T-cell (primary cell): ENCODE measurements at regions not wholly inside any gene's neighbourhood (a gene's known extent, or its start where the extent isn't known, plus 50 kb on each side); places are given as distances from the start of the nearest gene placed in this dataset.

Experiments used
- ATAC-seq, 4 experiments: fragments of 200-7000 bp in 3 of 4; fragments of 150-1000 bp in 1 of 4; cut with Tn5 transposase; replicated peaks in 1 of 4; 1 replicate in 3 of 4; 2 replicates in 1 of 4; pipeline ENCODE4 v1.10.0; 2021; ENCODE audit warnings: moderate library complexity in 3 of 4, mild to moderate bottlenecking in 2 of 4, moderate number of reproducible peaks in 1 of 4
- CTCF ChIA-PET, 2 donors: fragments of 300-600 bp; sonication (Branson Sonifier 250); formaldehyde crosslinking; loops; one replicate each; lab custom pipeline; 2022; ENCODE audit warnings: antibody characterized with exemption in 2 of 2; lab: Charles Lee
- POLR2A ChIA-PET, 2 donors: fragments of 300-600 bp; sonication (Branson Sonifier 250); formaldehyde crosslinking; loops; one replicate each; lab custom pipeline; 2022; ENCODE audit warnings: antibody characterized with exemption in 2 of 2; lab: Charles Lee
- DNase-seq, 35 experiments: peaks; one replicate each; pipeline versions ENCODE4 v3.0.0 to v3.0.0-alpha.2; 2013 to 2023
- H3K27ac ChIP-seq: one replicate; pipeline ENCODE4 v1.5.1; 2013; ENCODE audit warnings: low read length
- H3K27me3 ChIP-seq, 2 experiments: replicated peaks in 1 of 2; 1 replicate in 1 of 2; 2 replicates in 1 of 2; pipeline versions ENCODE4 v1.6.1 to v1.7.0; 2013; ENCODE audit warnings: low read length in 1 of 2, mixed read lengths in 1 of 2; ENCODE audit not compliant: control insufficient read depth in 2 of 2, insufficient read depth in 2 of 2; ENCODE audit errors: extremely low read depth in 1 of 2
- H3K36me3 ChIP-seq, 2 donors: 1 replicate in 1 of 2; 2 replicates in 1 of 2; pipeline versions ENCODE4 v1.6.1 to v1.7.0; 2013; ENCODE audit warnings: low read length in 1 of 2; ENCODE audit not compliant: control insufficient read depth in 2 of 2, insufficient read depth in 1 of 2; ENCODE audit errors: extremely low read depth in 1 of 2
- H3K4me1 ChIP-seq, 2 experiments: 1 replicate in 1 of 2; 2 replicates in 1 of 2; pipeline versions ENCODE4 v1.6.1 to v1.7.0; 2013; ENCODE audit warnings: low read length in 2 of 2, mixed read lengths in 1 of 2; ENCODE audit not compliant: insufficient read depth in 2 of 2, control insufficient read depth in 1 of 2; ENCODE audit errors: extremely low read depth in 1 of 2
- H3K4me3 ChIP-seq, 2 donors: 1 replicate in 1 of 2; 2 replicates in 1 of 2; pipeline versions ENCODE4 v1.5.1 to v1.7.0; 2013; ENCODE audit warnings: mild to moderate bottlenecking in 2 of 2, low read length in 1 of 2, moderate library complexity in 1 of 2; ENCODE audit not compliant: control insufficient read depth in 1 of 2; ENCODE audit errors: extremely low read depth in 1 of 2
- H3K9me3 ChIP-seq: 2 replicates; pipeline ENCODE4 v1.7.0; 2013
- H3K27ac Mint-ChIP-seq, 2 donors: one replicate each; pipeline ENCODE4 v1.8.0; 2020 to 2021; ENCODE audit warnings: mild to moderate bottlenecking in 2 of 2, mixed read lengths in 2 of 2
- H3K27me3 Mint-ChIP-seq, 2 donors: one replicate each; pipeline ENCODE4 v1.8.0; 2021 to 2022; ENCODE audit warnings: mixed read lengths in 2 of 2
- H3K36me3 Mint-ChIP-seq: one replicate; pipeline ENCODE4 v1.8.0; 2021; ENCODE audit warnings: mixed read lengths
- H3K4me1 Mint-ChIP-seq, 3 donors: one replicate each; pipeline ENCODE4 v1.8.0; 2020 to 2022; ENCODE audit warnings: mixed read lengths in 3 of 3, mild to moderate bottlenecking in 1 of 3
- H3K4me3 Mint-ChIP-seq, 3 donors: one replicate each; pipeline ENCODE4 v1.8.0; 2020 to 2022; ENCODE audit warnings: mild to moderate bottlenecking in 3 of 3, mixed read lengths in 3 of 3, moderate library complexity in 3 of 3
- H3K9me3 Mint-ChIP-seq, 3 donors: one replicate each; pipeline ENCODE4 v1.8.0; 2020 to 2022; ENCODE audit warnings: mixed read lengths in 3 of 3
- WGBS: methylation state at CpG from one replicate; pipeline ENCODE4 v1.1.5; 2013; ENCODE audit warnings: missing lambda C conversion rate; ENCODE audit not compliant: insufficient coverage; 5-methylcytosine and 5-hydroxymethylcytosine counted together

DNA sequence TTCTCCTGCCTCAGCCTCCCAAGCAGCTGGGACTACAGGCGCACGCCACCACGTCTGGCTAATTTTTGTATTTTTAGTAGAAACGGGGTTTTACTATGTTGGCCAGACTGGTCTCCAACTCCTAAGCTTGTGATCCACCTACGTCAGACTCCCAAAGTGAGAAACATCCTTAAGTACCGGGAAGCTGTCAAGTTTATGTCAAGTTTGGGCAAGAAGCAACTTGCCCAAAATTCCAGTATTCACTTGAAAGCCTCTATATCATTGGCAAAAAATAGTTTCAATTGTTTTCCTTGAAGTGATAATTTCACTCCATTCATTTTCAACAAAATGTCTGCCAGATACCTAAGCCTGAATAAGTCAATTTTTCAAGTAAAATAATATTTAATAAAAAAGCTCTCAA lies 370.0 kb downstream of the FBXO8 start:
- ChIA-PET POLR2A (no interaction called here), CTCF (no interaction called here)
- Histone ChIP-seq H3K4me3 (no peak overlapping the region), H3K36me3 (no peaks in the 10 kb centered on the region), H3K27me3 (no peaks in the 10 kb centered on the region), H3K4me1 (no peaks in the 10 kb centered on the region), H3K9me3 (no peaks in the 10 kb centered on the region), H3K27ac (no peak overlapping the region)
- Mint-ChIP-seq H3K4me1 (no peaks in the 10 kb centered on the region), H3K27me3 (no peaks in the 10 kb centered on the region), H3K4me3 (no peak overlapping the region), H3K27ac (no peak overlapping the region), H3K9me3 (no peaks in the 10 kb centered on the region), H3K36me3 (no peaks in the 10 kb centered on the region)
- 80% methylated on average over 3 of the region's 6 CpGs for WGBS
- no peak for ATAC-seq
- DNase-seq, result no peak

DNA sequence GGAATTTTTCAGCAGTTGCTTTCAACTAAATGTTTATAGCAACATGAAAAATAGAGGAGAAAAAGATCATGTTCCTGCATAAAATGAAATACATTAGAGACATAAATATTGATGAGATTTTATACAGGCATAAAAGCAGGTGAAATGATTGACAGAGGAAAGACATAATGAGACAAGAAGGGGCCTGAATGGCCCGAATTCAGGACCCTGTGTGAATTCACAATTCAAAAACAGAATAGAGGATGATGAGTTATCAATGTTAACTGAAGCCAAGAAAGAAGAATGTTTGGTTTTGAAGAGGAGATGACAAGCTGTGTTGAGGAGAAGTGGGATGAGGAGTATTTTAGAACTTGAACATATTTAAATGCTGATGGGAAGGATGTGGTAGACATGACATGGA lies 371.1 kb downstream of the FBXO8 start:
- no peaks in the 10 kb centered on the region for H3K36me3 Mint-ChIP-seq
- POLR2A ChIA-PET, result no interaction called here

DNA sequence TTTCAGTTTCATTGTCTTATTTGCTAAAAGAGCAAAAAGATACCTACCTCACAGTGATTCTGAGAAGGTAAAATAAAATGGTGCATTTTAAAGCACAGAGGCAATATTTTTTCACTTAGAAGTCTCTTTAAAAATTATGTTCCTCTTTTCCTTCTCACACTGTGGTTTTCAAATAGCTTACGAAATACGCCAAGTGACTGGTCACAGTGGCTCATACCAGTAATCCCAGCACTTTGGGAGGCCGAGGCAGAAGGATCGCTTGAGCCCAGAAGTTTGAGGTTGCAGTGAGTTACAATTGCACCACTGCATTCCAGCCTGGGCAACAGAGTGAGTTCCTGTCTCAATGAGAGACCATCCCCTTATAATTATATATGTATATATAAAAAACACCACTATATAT lies 372.6 kb downstream of the FBXO8 start:
- Mint-ChIP-seq H3K27me3 (no peaks in the 10 kb centered on the region), H3K4me3 (no peak overlapping the region), H3K27ac (no peak overlapping the region), H3K36me3 (no peaks in the 10 kb centered on the region), H3K9me3 (no peaks in the 10 kb centered on the region), H3K4me1 (no peaks in the 10 kb centered on the region)
- Histone ChIP-seq H3K36me3 (no peaks in the 10 kb centered on the region), H3K4me3 (no peak overlapping the region), H3K27me3 (no peaks in the 10 kb centered on the region), H3K4me1 (no peaks in the 10 kb centered on the region), H3K9me3 (no peaks in the 10 kb centered on the region), H3K27ac (no peak overlapping the region)
- DNase-seq (no peak), ATAC-seq (no peak)
- 100% methylated on average over 1 of the region's 4 CpGs for WGBS
- CTCF ChIA-PET, result no interaction called here
- POLR2A ChIA-PET, result no interaction called here

More for the DNA sequence above, 371.1 kb downstream of the FBXO8 start:
- Mint-ChIP-seq H3K27me3 (no peaks in the 10 kb centered on the region), H3K27ac (no peak overlapping the region), H3K4me3 (no peak overlapping the region), H3K4me1 (no peaks in the 10 kb centered on the region), H3K9me3 (no peaks in the 10 kb centered on the region)
- CTCF ChIA-PET, result no interaction called here
- WGBS, result 17% methylated on average over 1 of the region's 1 CpG
- Histone ChIP-seq H3K9me3 (no peaks in the 10 kb centered on the region), H3K27ac (no peak overlapping the region), H3K27me3 (no peaks in the 10 kb centered on the region), H3K36me3 (no peaks in the 10 kb centered on the region), H3K4me1 (no peaks in the 10 kb centered on the region), H3K4me3 (no peak overlapping the region)
- no peak for DNase-seq
- ATAC-seq, result no peak

DNA sequence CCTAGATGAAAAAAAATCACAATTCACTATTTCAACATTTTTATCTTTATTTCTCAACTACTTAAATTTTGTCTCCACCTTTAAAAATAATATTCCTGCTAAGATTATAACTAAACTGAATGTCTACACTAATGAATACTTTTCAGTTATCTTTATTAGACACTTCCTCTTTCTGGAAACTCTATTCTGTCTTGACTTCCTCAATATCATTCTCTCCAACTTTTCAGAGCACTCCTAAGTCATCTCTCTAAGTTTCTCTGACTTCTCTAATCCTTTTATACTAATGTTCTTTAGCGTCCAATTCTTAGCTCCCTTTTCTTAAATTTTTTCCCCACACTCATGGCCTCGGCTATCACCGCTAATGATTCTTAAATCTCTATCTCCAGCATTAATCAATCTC lies 374.2 kb downstream of the FBXO8 start:
- POLR2A ChIA-PET, result no interaction called here
- H3K27me3 Mint-ChIP-seq, result no peaks in the 10 kb centered on the region
- H3K36me3 Mint-ChIP-seq, result no peaks in the 10 kb centered on the region
- H3K27ac ChIP-seq, result no peak overlapping the region
- no peak overlapping the region for H3K4me3 ChIP-seq
- H3K4me1 Mint-ChIP-seq, result no peaks in the 10 kb centered on the region
- H3K4me1 ChIP-seq, result no peaks in the 10 kb centered on the region
- H3K4me3 Mint-ChIP-seq, result no peak overlapping the region
- no peaks in the 10 kb centered on the region for H3K9me3 Mint-ChIP-seq
- H3K9me3 ChIP-seq, result no peaks in the 10 kb centered on the region
- no peaks in the 10 kb centered on the region for H3K36me3 ChIP-seq
- H3K27me3 ChIP-seq, result no peaks in the 10 kb centered on the region
- ATAC-seq, result no peak
- no CpG with 5 or more reads among the region's 3 CpGs for WGBS
- no peak overlapping the region for H3K27ac Mint-ChIP-seq
- CTCF ChIA-PET, result no interaction called here
- DNase-seq, result no peak

DNA sequence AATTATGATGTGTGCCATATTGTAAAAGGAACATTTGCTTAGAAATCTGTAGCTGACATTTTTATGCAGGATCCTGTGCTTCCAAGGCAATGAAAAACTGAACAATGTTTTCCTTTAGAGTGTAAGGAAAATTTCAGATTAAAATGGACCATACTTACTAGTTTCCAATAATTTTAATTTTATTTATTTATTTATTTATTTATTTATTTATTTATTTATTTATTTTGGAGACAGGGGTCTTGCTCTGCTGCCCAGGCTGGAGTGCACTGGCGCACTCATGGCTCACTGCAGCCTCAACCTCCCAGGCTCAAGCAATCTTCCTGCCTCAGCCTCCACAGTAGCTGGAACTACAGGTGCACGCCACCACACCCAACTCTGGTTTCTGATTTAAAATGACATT lies 369.8 kb upstream of the HAND2 start:
- H3K27me3 ChIP-seq, result no peaks in the 10 kb centered on the region
- H3K27ac ChIP-seq, result no peak overlapping the region
- no peaks in the 10 kb centered on the region for H3K9me3 ChIP-seq
- no peak overlapping the region for H3K4me3 Mint-ChIP-seq
- CTCF ChIA-PET, result no interaction called here
- H3K4me1 ChIP-seq, result no peaks in the 10 kb centered on the region
- H3K4me3 ChIP-seq, result no peak overlapping the region
- no peaks in the 10 kb centered on the region for H3K27me3 Mint-ChIP-seq
- POLR2A ChIA-PET, result no interaction called here
- ATAC-seq, result no peak
- H3K27ac Mint-ChIP-seq, result no peak overlapping the region
- WGBS, result no CpG with 5 or more reads among the region's 2 CpGs
- peaks cover 0 to 10% (median 3%) of the 10 kb centered on the region in 3 donors for H3K9me3 Mint-ChIP-seq
- no peak for DNase-seq
- no peaks in the 10 kb centered on the region for H3K4me1 Mint-ChIP-seq
- H3K36me3 Mint-ChIP-seq, result no peaks in the 10 kb centered on the region
- H3K36me3 ChIP-seq, result no peaks in the 10 kb centered on the region

DNA sequence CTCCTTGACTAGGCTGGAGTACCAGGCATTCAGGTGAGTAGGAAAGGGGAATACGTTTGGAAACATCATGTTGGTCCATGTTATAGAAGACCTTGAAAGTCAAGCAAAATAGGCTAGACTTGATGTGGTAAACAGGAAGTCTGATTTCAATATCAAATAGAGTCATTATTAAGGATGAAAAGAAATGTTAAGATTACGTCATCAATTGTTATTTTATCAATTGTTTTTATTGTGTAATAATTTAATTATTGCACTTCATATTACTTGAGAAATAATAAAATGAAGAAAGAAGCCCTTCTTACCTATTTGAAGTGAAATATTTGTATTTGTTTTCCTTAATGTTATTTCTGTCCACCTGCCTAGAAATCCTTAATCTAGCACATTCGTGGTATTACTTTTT lies 361.0 kb upstream of the HAND2 start:
- 60% methylated on average over 1 of the region's 3 CpGs for WGBS
- H3K27me3 Mint-ChIP-seq, result peaks cover 0 to 6% of the 10 kb centered on the region in 2 donors
- ATAC-seq (no peak), DNase-seq (no peak)
- Histone ChIP-seq H3K4me1 (no peaks in the 10 kb centered on the region), H3K4me3 (no peak overlapping the region), H3K9me3 (no peaks in the 10 kb centered on the region), H3K27ac (no peak overlapping the region), H3K27me3 (peaks cover 0 to 3% of the 10 kb centered on the region in 2 experiments), H3K36me3 (no peaks in the 10 kb centered on the region)
- H3K4me3 Mint-ChIP-seq, result no peak overlapping the region
- no peaks in the 10 kb centered on the region for H3K4me1 Mint-ChIP-seq
- H3K27ac Mint-ChIP-seq, result no peak overlapping the region
- CTCF ChIA-PET, result no interaction called here
- POLR2A ChIA-PET, result no interaction called here
- H3K9me3 Mint-ChIP-seq, result peaks cover 9 to 24% (median 22%) of the 10 kb centered on the region in 3 donors
- H3K36me3 Mint-ChIP-seq, result no peaks in the 10 kb centered on the region

DNA sequence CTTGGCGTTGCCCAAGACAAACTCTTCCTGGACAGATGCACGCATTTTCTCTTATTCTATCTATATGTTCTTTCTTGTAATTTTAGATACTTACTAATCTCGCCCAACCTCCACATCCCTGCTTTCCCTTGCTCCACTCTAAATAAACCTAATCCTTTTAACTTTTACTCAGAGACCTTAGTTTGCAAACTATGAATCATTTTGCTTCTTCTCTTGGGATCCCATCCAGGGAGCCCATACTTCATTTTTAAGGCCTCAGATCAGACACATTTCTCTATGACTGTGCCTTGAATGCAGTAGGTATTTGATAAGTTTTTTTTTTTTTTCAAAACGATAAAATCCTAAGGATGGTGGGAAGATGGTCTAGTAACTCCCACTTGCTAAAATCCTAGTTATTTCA lies 353.8 kb upstream of the HAND2 start:
- DNase-seq (no peak), ATAC-seq (no peak)
- WGBS, result 100% methylated on average over 1 of the region's 4 CpGs
- Mint-ChIP-seq H3K9me3 (peaks cover 7 to 11% (median 9%) of the 10 kb centered on the region in 3 donors), H3K27me3 (peaks cover 0 to 2% of the 10 kb centered on the region in 2 donors), H3K36me3 (no peaks in the 10 kb centered on the region), H3K4me3 (no peak overlapping the region), H3K4me1 (no peaks in the 10 kb centered on the region), H3K27ac (no peak overlapping the region)
- ChIA-PET CTCF (no interaction called here), POLR2A (no interaction called here)
- no peaks in the 10 kb centered on the region for H3K4me1 ChIP-seq
- H3K27me3 ChIP-seq, result no peaks in the 10 kb centered on the region
- no peaks in the 10 kb centered on the region for H3K36me3 ChIP-seq
- H3K27ac ChIP-seq, result no peak overlapping the region
- H3K9me3 ChIP-seq, result no peaks in the 10 kb centered on the region
- H3K4me3 ChIP-seq, result no peak overlapping the region
